NCI-H128 (cell line): ENCODE measurements at regions not wholly inside any gene's neighbourhood (a gene's known extent, or its start where the extent isn't known, plus 50 kb on each side); places are given as distances from the start of the nearest gene placed in this dataset.

ENCODE experiments used
- DNase-seq: peaks from one replicate; lab custom pipeline; 2025; ENCODE audit not compliant: unreplicated experiment; lab: John Stamatoyannopoulos, UW

DNA sequence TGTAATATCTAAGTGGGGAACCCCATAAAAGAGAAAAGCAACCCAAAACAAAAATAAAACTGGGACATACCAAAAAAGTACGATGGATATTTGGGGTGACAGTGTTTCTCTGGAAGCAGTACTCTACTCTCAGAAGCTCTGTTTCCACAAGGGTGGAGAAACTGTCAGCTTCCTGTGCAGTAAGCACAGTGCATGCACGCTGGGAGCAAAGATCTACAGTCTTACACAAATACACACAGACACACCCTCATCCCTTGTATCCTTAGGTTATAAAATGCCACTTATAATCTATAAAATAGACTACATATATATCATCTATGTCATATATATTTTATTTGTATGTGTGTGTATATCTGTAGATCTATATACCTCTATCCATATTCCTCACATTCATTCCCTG is 225.8 kb upstream of the SOX5 start:
- DNase-seq, result no peak

- DNase-seq, result no peak
These were observed 223.6 kb upstream of the SOX5 start for GRCh38 chr12:24173067-24173466.

GRCh38 chr12:24172773-24173066 is 223.2 kb upstream of the SOX5 start:
- DNase-seq, result no peak

- DNase-seq, result no peak
These were observed 222.7 kb upstream of the SOX5 start for GRCh38 chr12:24172031-24172772.

DNA sequence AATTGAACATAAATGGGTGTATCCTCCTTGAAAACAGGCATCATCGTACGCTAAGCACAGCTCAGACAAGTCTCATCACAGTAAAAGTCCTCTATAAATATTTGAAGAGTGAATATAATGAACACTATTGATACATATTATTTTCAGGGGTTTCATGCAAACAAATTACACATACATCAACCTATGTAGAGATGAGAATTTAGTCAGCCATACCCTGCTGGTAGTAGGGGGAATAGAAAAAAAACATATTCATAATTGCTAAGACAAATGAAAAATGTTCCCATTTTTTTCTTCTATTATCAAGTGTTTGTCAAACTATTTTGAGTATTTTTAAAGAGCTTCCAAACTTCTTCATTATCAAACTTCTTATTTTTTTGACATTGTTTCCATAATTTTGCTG is 205.6 kb upstream of the SOX5 start:
- DNase-seq, result no peak

DNA sequence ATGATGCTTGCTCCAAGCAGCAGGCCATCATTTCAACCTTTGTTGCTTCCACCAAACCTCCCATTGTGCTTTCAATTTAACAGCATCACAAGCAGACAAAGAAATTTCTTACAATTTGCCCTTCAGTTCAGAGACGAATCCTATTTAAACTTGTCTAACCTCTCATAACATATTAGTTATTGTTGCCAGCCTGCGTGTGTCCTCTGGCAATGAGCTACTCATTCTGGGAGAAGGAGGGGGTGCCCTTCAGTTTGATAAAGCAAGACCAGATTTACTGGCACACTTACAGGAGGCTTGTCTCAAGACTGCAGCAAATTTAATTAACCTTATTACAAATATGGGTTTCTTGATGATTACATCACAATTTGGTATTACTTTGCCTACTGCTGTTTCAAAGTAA is 203.6 kb upstream of the SOX5 start:
- DNase-seq, result no peak

DNA sequence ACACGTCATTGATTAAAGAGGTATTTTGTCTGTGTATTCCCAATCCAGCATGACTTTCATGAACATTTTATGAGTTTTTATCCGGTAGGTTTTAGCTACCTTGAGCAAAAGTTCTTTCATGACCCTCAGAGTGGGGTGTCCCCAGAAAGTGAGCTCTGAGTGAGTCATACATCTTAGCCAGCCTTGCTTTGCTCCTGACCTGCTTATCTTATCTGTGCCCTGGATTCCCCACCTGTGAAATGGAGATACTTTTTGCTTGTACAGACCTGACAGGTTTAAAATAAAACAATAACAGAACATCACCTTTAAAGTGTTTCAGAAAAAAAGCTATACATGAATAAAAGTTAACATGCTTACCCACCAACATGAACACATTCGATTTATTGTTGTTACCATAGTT is 202.8 kb upstream of the SOX5 start:
- no peak for DNase-seq

DNA sequence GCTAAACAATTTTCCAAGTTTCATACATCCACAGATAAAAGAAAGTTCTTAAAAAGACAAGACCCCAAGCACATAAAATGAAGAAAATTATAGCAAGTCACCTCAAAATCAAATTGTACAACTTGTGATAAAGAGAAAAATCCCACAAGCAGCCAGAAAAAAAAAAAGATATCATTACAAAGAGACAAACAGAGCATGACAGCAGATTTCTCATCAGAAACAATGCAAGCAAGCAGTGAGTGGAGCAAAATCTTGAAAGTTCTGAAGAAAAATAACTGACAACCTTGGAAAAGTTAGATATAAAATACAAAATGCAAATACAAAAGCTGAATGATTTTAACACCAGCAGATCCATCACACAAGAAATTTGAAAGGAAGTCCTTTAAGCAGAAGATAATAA is 194.5 kb upstream of the SOX5 start:
- no peak for DNase-seq

DNA sequence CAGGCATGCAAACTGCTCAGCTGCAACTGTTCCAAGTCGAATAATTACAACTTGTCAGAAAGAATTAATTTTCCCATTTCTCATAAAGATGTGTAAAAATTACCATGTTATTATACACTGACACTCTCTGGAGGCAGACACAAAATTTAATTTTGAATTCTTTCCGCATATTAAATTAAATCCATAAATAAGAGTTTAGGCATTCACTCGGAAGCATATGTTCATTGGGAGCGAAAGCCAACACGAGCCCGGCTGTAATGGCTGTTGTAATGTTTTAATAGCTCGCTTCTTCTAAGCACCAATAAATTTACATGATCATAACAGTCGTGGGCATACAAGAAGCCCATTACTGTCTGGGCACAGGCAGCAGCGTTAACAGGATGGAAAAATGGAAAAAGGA is 189.6 kb upstream of the SOX5 start:
- DNase-seq, result no peak

GRCh38 chr12:24138041-24138440 is 188.6 kb upstream of the SOX5 start:
- no peak for DNase-seq

DNA sequence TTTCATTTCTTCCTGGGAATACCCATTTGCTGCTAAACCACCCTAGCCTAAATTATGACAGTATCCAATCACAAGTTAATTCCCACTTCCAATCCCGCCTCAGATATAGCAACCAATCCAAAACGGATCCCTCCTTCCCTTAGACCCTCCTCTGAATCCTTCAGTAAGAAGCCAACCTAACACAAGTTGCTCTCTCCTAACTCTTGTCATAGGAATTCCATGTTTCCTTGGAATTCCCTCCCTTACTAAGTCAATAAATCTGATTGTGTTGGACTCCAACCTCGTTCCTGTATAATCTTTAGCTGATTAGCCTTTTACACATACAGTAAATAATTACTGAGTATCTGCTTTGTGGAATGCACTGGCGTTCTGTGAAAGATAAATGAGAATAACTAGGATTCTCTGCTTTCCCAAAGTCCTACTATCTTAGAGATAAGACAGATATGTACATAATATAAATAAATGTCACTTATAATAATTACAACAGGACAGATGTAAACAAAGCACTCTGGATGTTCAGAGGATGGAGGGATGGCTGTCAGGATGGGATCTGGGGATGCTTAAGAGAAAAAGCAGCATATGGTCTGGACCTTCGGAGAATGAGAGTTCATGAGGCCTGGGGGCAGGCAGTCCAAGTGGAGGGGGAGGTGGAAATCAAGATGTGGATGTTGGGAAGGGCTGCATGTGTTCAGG is 185.8 kb upstream of the SOX5 start:
- no peak for DNase-seq

DNA sequence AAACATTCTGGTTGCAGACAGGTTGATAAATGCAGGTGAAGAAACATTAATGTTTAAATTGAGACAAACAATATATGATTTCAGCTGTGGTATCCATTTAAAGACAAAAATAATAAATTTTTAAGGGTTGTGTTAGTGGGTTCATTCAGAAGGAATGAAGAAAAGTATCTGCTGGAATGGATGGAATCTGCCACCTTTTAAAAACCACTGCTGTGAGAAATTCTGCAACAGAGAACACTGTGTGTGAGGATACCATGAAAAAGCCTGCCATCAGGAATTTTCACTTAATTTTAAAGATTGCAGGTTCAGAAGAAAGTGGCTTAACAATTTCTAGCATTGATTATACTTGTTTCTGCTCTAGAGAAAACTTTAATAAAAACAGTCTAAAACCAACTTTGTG is 184.6 kb upstream of the SOX5 start:
- DNase-seq, result no peak

GRCh38 chr12:24133384-24133783 is 183.9 kb upstream of the SOX5 start:
- no peak for DNase-seq

GRCh38 chr12:24127919-24128721 is 178.7 kb upstream of the SOX5 start:
- DNase-seq, result no peak

DNA sequence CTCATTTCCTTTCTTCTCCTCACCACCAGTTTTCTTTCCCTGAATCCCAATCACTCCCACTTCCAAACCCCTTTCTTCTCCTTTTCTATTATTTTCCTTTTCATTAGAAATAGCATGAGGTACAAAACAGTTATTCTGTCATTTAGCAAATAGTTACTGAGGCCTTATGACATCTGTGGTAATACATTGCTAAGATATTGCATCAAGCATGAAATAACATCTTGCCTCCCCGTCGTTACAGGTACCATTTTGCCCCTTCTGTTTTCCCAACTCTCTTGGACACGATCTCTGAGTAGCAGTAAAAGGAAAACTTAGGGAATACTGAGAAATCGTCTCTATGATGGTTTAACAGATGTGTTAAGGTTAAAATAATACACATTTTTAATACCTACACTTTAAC is 175.8 kb upstream of the SOX5 start:
- DNase-seq, result no peak

DNA sequence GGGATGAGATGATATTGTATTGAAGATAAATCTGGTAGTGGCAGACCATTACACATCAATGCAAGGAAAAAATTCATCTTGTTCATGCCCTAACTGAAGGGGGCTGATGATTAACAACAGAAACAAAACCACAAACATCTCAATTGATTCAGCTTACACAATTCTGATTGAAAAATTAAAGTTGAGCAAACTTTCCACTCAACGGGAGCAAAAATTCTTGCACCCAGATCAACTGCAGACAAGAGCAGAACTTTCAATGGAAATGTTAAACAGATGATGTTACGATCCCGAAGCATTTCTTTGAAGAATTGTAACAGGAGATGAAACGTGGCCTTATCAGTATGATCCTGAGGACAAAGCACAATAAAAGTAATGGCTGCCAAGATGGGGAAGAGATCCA is 172.4 kb upstream of the SOX5 start:
- DNase-seq, result no peak

DNA sequence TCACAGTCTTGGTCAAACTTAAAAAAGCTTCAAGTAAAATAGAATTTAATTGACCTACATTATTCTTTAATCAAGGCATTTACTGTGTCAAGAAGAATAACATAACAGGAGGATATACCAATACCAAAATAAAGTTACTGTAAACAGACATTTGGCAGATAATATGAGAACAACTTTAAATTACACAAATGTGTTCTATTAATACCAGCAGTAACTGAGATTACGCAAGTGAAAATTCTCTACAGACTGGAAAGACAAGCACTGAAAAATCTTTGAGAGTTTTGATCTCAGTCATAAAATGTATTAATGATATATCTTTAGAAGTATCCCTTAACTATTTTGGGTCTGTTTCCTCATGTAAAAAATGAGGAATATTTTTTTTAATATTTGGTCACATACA is 169.2 kb upstream of the SOX5 start:
- DNase-seq, result no peak

- no peak for DNase-seq
These were observed 167.1 kb upstream of the SOX5 start for GRCh38 chr12:24116548-24116947.

GRCh38 chr12:24113701-24114100 is 164.2 kb upstream of the SOX5 start:
- DNase-seq, result no peak

GRCh38 chr12:24111616-24112015 is 162.1 kb upstream of the SOX5 start:
- no peak for DNase-seq

GRCh38 chr12:24111086-24111485 is 161.6 kb upstream of the SOX5 start:
- no peak for DNase-seq

- peak; percentile 26 for DNase-seq
These were observed 160.0 kb upstream of the SOX5 start for GRCh38 chr12:24109381-24110039.
